ENCODE measurements at regions not wholly inside any gene's neighbourhood (a gene's known extent, or its start where the extent isn't known, plus 50 kb on each side); places are given as distances from the start of the nearest gene placed in this dataset.

GRCh38 chr6:137706083-137706750 is 160.8 kb upstream of the TNFAIP3 start:
- no peaks in the 10 kb centered on the region for H3K36me3 Mint-ChIP-seq (ENCODE audit: unreplicated experiment)
- H3K4me1 Mint-ChIP-seq (ENCODE audit: unreplicated experiment) = peaks cover 9% of the 10 kb centered on the region
- no peak overlapping the region for H3K4me3 Mint-ChIP-seq (ENCODE audit: unreplicated experiment)
- DNase-seq (ENCODE audit: extremely low spot score, unreplicated experiment) = no peak
- no peaks in the 10 kb centered on the region for H3K9me3 Mint-ChIP-seq (ENCODE audit: unreplicated experiment)
- no peak overlapping the region for H3K27ac Mint-ChIP-seq (ENCODE audit: unreplicated experiment)
- TF ChIP-seq CTCF (IDR thresholded peaks at IDR 0.05) = no peak
- no peaks in the 10 kb centered on the region for H3K27me3 Mint-ChIP-seq (ENCODE audit: unreplicated experiment)

GRCh38 chr6:137707038-137707589 is 159.9 kb upstream of the TNFAIP3 start:
- H3K27me3 Mint-ChIP-seq (ENCODE audit: unreplicated experiment) = no peaks in the 10 kb centered on the region
- no peaks in the 10 kb centered on the region for H3K36me3 Mint-ChIP-seq (ENCODE audit: unreplicated experiment)
- no peak overlapping the region for H3K27ac Mint-ChIP-seq (ENCODE audit: unreplicated experiment)
- H3K9me3 Mint-ChIP-seq (ENCODE audit: unreplicated experiment) = no peaks in the 10 kb centered on the region
- DNase-seq (ENCODE audit: extremely low spot score, unreplicated experiment) = no peak
- no peak overlapping the region for H3K4me3 Mint-ChIP-seq (ENCODE audit: unreplicated experiment)
- peaks cover 9% of the 10 kb centered on the region for H3K4me1 Mint-ChIP-seq (ENCODE audit: unreplicated experiment)
- TF ChIP-seq CTCF (IDR thresholded peaks at IDR 0.05) = no peak

GRCh38 chr6:137707590-137708360 is 159.3 kb upstream of the TNFAIP3 start:
- Mint-ChIP-seq H3K4me1 (ENCODE audit: unreplicated experiment) (peaks cover 9% of the 10 kb centered on the region), H3K27me3 (ENCODE audit: unreplicated experiment) (no peaks in the 10 kb centered on the region), H3K9me3 (ENCODE audit: unreplicated experiment) (no peaks in the 10 kb centered on the region), H3K4me3 (ENCODE audit: unreplicated experiment) (peak overlapping the region; percentile 55), H3K27ac (ENCODE audit: unreplicated experiment) (peak overlapping the region; percentile 63), H3K36me3 (ENCODE audit: unreplicated experiment) (no peaks in the 10 kb centered on the region)
- no peak for DNase-seq (ENCODE audit: extremely low spot score, unreplicated experiment)
- TF ChIP-seq CTCF (IDR thresholded peaks at IDR 0.05) = peak; percentile 85

GRCh38 chr6:137708481-137708880 is 158.6 kb upstream of the TNFAIP3 start:
- Mint-ChIP-seq H3K4me1 (ENCODE audit: unreplicated experiment) (peaks cover 9% of the 10 kb centered on the region), H3K9me3 (ENCODE audit: unreplicated experiment) (no peaks in the 10 kb centered on the region), H3K27ac (ENCODE audit: unreplicated experiment) (no peak overlapping the region), H3K4me3 (ENCODE audit: unreplicated experiment) (no peak overlapping the region), H3K36me3 (ENCODE audit: unreplicated experiment) (no peaks in the 10 kb centered on the region), H3K27me3 (ENCODE audit: unreplicated experiment) (no peaks in the 10 kb centered on the region)
- DNase-seq (ENCODE audit: extremely low spot score, unreplicated experiment) = no peak
- no peak for TF ChIP-seq CTCF (IDR thresholded peaks at IDR 0.05)

Data from osteocyte (in vitro differentiated cells).